ENCODE measurements at regions not wholly inside any gene's neighbourhood (a gene's known extent, or its start where the extent isn't known, plus 50 kb on each side); places are given as distances from the start of the nearest gene placed in this dataset.
"Not testable (repeated sequence)": the region's sequence is repeated elsewhere in the genome, so short reads cannot be mapped to it uniquely, and the experiment has no call there.

DNA sequence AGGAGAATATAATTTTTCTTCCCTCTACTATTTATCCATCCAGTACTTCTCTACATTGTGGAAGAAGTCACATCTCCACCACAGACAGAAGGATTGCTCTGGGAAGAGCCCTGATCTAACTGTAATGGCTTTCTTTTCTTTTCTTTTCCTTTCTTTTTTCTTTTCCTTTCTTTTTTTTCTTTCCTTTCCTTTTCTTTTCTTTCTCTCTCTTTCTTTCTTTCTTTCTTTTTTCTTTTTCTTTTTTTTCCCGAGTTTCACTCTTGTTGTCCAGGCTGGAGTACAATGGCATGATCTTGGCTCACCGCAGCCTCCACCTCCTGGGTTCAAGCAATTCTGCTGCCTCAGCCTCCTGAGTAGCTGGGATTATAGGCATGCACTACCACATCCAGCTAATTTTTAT is 131.7 kb downstream of the KLF6 start:
- TF ChIP-seq, protein P1, sequence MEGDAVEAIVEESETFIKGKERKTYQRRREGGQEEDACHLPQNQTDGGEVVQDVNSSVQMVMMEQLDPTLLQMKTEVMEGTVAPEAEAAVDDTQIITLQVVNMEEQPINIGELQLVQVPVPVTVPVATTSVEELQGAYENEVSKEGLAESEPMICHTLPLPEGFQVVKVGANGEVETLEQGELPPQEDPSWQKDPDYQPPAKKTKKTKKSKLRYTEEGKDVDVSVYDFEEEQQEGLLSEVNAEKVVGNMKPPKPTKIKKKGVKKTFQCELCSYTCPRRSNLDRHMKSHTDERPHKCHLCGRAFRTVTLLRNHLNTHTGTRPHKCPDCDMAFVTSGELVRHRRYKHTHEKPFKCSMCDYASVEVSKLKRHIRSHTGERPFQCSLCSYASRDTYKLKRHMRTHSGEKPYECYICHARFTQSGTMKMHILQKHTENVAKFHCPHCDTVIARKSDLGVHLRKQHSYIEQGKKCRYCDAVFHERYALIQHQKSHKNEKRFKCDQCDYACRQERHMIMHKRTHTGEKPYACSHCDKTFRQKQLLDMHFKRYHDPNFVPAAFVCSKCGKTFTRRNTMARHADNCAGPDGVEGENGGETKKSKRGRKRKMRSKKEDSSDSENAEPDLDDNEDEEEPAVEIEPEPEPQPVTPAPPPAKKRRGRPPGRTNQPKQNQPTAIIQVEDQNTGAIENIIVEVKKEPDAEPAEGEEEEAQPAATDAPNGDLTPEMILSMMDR (IDR thresholded peaks at IDR 0.05): not testable (repeated sequence)
- TF ChIP-seq POLR2A, POLR2AphosphoS5, EP300 (IDR thresholded peaks at IDR 0.05): not testable (repeated sequence)

Measured in stomach (tissue), 4 donors.